K562 (cell line): ENCODE measurements at regions not wholly inside any gene's neighbourhood (a gene's known extent, or its start where the extent isn't known, plus 50 kb on each side); places are given as distances from the start of the nearest gene placed in this dataset.

Experiments used
- ATAC-seq: fragments of 200-7000 bp; cut with Tn5 transposase; 3 replicates; pipeline ENCODE4 v1.9.1; 2020; ENCODE audit warnings: moderate library complexity
- BruUV-seq: library from RNA; stranded (reverse); fragments of 400-500 nt; replicated peaks from 2 replicates; lab custom pipeline; 2021; lab: Mats Ljungman, UMichigan
- CTCF ChIA-PET: fragments of 300-600 bp; formaldehyde crosslinking; extraction: SDS; loops from one replicate; lab custom pipeline; 2021; ENCODE audit warnings: low intra/inter-chr PET ratio; lab: Yijun Ruan, JAX
- POLR2A ChIA-PET: fragments of 300-600, 350-650 bp; sonication (Branson Sonifier 250); formaldehyde crosslinking; extraction: SDS; loops from one replicate; lab custom pipeline; 2021; ENCODE audit warnings: antibody characterized with exemption, inconsistent platforms; lab: Yijun Ruan, JAX
- DNase-seq, 4 experiments: peaks; one replicate each; pipeline versions ENCODE4 v3.0.0 to v3.0.0-alpha.2; 2011 to 2018; ENCODE audit warnings: low spot score in 3 of 4, mixed read lengths in 3 of 4; ENCODE audit errors: extremely low read depth in 1 of 4
- FAIRE-seq: peaks from 2 replicates; lab custom pipeline; 2011; peaks lifted over from hg19 to GRCh38; lab: Jason Lieb, UNC
- H2AFZ ChIP-seq: 2 replicates; pipeline ENCODE4 v1.6.0; 2011; ENCODE audit warnings: low read depth, low read length, control low read depth, inconsistent platforms
- H3K27ac ChIP-seq: fragments of 200-600 bp; 3 replicates; pipeline ENCODE4 v1.8.0; 2011; ENCODE audit warnings: low read depth, mild to moderate bottlenecking, control low read depth, inconsistent platforms, low read length, moderate library complexity, mixed read lengths; ENCODE audit errors: extremely low read depth
- H3K27me3 ChIP-seq, 2 experiments: fragments of 300-600 bp in 1 of 2; 2 replicates in 1 of 2; 3 replicates in 1 of 2; pipeline versions ENCODE4 v1.6.0 to v1.8.0; 2011; ENCODE audit warnings: inconsistent platforms in 2 of 2, low read length in 2 of 2, mild to moderate bottlenecking in 1 of 2, mixed read lengths in 1 of 2, moderate library complexity in 1 of 2; ENCODE audit not compliant: control insufficient read depth in 2 of 2, insufficient read depth in 2 of 2
- H3K36me3 ChIP-seq: fragments of 300-600 bp; 3 replicates; pipeline ENCODE4 v1.8.0; 2011; ENCODE audit warnings: mild to moderate bottlenecking, low read length, inconsistent platforms; ENCODE audit not compliant: control insufficient read depth, insufficient read depth
- H3K4me1 ChIP-seq, 2 experiments: fragments of 200-600 bp in 1 of 2; replicated peaks in 1 of 2; 2 replicates in 1 of 2; 3 replicates in 1 of 2; pipeline versions ENCODE4 v1.5.1 to v1.8.0; 2011; ENCODE audit warnings: inconsistent platforms in 2 of 2, low read length in 2 of 2, mild to moderate bottlenecking in 1 of 2, mixed read lengths in 1 of 2, moderate library complexity in 1 of 2; ENCODE audit not compliant: control insufficient read depth in 2 of 2, insufficient read depth in 2 of 2
- H3K4me2 ChIP-seq: 2 replicates; pipeline ENCODE4 v1.6.1; 2011; ENCODE audit warnings: low read length, control low read depth, inconsistent platforms, mixed read lengths; ENCODE audit not compliant: insufficient read depth
- H3K4me3 ChIP-seq: fragments of 200-600 bp; sonication (generic), shearing (Covaris generic); 2 replicates; pipeline ENCODE4 v1.5.1; 2016; ENCODE audit warnings: control low read depth, inconsistent platforms
- H3K79me2 ChIP-seq: fragments of 200-600 bp; 3 replicates; pipeline ENCODE4 v1.8.0; 2011; ENCODE audit warnings: low read length, inconsistent platforms; ENCODE audit not compliant: control insufficient read depth, insufficient read depth
- H3K9ac ChIP-seq, 2 experiments: 2 replicates each; pipeline versions ENCODE4 v1.6.0 to v1.6.1; 2011; ENCODE audit warnings: low read depth in 2 of 2, low read length in 2 of 2, control low read depth in 1 of 2, inconsistent platforms in 1 of 2, mild to moderate bottlenecking in 1 of 2, mixed read lengths in 1 of 2; ENCODE audit not compliant: insufficient read depth in 1 of 2
- H3K9me1 ChIP-seq: one replicate; pipeline ENCODE4 v1.6.0; 2011; ENCODE audit warnings: inconsistent platforms, mild to moderate bottlenecking, low read length, moderate library complexity; ENCODE audit not compliant: control insufficient read depth, insufficient read depth
- H3K9me3 ChIP-seq: replicated peaks from 2 replicates; pipeline ENCODE4 v1.5.1; 2011; ENCODE audit warnings: low read depth, low read length, inconsistent platforms; ENCODE audit not compliant: control insufficient read depth, insufficient read depth
- H4K20me1 ChIP-seq: replicated peaks from 2 replicates; pipeline ENCODE4 v1.6.1; 2011; ENCODE audit warnings: low read length, inconsistent platforms, mixed read lengths; ENCODE audit not compliant: control insufficient read depth, insufficient read depth
- HINFP ChIP-seq: fragments of 450-650 bp; conservative IDR thresholded peaks from 2 replicates; pipeline ENCODE4 v1.6.1; 2016; ENCODE audit warnings: missing genetic modification characterization, low read depth, mild to moderate bottlenecking, control low read depth, missing compliant biosample characterization
- MXD1 ChIP-seq: fragments of 250-450 bp; sonication (Bioruptor Pico); IDR thresholded peaks from 2 replicates; pipeline ENCODE4 v1.8.0; 2021; ENCODE audit warnings: borderline replicate concordance, mild to moderate bottlenecking, moderate library complexity; ENCODE audit not compliant: poor library complexity, severe bottlenecking
- PHB ChIP-seq: fragments of 250-450 bp; sonication (Bioruptor Pico); IDR thresholded peaks from 2 replicates; pipeline ENCODE4 v1.5.0; 2021
- SP1 ChIP-seq: sonication (generic); formaldehyde crosslinking; IDR thresholded peaks from 2 replicates; pipeline ENCODE4 v1.8.1; 2022; ENCODE audit warnings: mild to moderate bottlenecking, missing genetic modification reagents
- ZBTB7A ChIP-seq: IDR thresholded peaks from 2 replicates; pipeline ENCODE4 v1.6.1; 2011; ENCODE audit warnings: low read depth, mild to moderate bottlenecking, low read length, moderate library complexity, borderline replicate concordance; ENCODE audit not compliant: control insufficient read depth
- ZNF444 ChIP-seq: fragments of 250-450 bp; sonication (Bioruptor Pico); IDR thresholded peaks from 2 replicates; pipeline ENCODE4 v1.4.0; 2020; ENCODE audit warnings: mild to moderate bottlenecking, moderate library complexity
- WGBS: fragments of 100-300 bp; shearing (Covaris generic); methylation state at CpG from one replicate; pipeline ENCODE4 v1.1.6; 2016; ENCODE audit warnings: low coverage, mixed read lengths; ENCODE audit not compliant: insufficient coverage; ENCODE audit errors: missing lambda C conversion rate; 5-methylcytosine and 5-hydroxymethylcytosine counted together
- in situ Hi-C: fragments of 300-500 bp; cut with MboI; formaldehyde crosslinking; loops from 4 replicates; pipeline ENCODE4 v1.15.0; 2018; ENCODE audit warnings: inconsistent platforms, mixed read lengths
- intact Hi-C: fragments of 100-400 bp; cut with micrococcal nuclease; formaldehyde crosslinking; loops from 2 replicates; pipeline ENCODE4 v1.14.2; 2022
- TF ChIP-seq, protein P1 (sequence below): IDR thresholded peaks from 2 replicates; pipeline ENCODE4 v1.6.1; 2012; ENCODE audit warnings: low read depth, low read length, improper control_type of control experiment, borderline replicate concordance
- TF ChIP-seq, protein P2 (sequence below): fragments of 450-650 bp; IDR thresholded peaks from 2 replicates; pipeline ENCODE4 v1.6.1; 2016; ENCODE audit warnings: borderline replicate concordance
- TF ChIP-seq, protein P3 (sequence below): sonication (generic); formaldehyde crosslinking; IDR thresholded peaks from 2 replicates; pipeline ENCODE4 v1.8.0; 2022; ENCODE audit warnings: missing genetic modification reagents, mild to moderate bottlenecking, borderline replicate concordance

GRCh38 chr20:40189621-40190020, 499.4 kb downstream of the MAFB start:
- no TSS peak for BruUV-seq
- Histone ChIP-seq H3K4me1 (no peaks in the 10 kb centered on the region), H3K4me3 (no peak overlapping the region), H3K9me3 (no peaks in the 10 kb centered on the region), H3K9ac (no peak overlapping the region), H3K36me3 (no peaks in the 10 kb centered on the region), H4K20me1 (no peaks in the 10 kb centered on the region), H3K27ac (no peak overlapping the region), H3K27me3 (no peaks in the 10 kb centered on the region), H3K4me2 (no peak overlapping the region), H3K79me2 (no peaks in the 10 kb centered on the region), H2AFZ (no peak overlapping the region), H3K9me1 (no peaks in the 10 kb centered on the region)
- FAIRE-seq: no peak
- TF ChIP-seq, protein P1, sequence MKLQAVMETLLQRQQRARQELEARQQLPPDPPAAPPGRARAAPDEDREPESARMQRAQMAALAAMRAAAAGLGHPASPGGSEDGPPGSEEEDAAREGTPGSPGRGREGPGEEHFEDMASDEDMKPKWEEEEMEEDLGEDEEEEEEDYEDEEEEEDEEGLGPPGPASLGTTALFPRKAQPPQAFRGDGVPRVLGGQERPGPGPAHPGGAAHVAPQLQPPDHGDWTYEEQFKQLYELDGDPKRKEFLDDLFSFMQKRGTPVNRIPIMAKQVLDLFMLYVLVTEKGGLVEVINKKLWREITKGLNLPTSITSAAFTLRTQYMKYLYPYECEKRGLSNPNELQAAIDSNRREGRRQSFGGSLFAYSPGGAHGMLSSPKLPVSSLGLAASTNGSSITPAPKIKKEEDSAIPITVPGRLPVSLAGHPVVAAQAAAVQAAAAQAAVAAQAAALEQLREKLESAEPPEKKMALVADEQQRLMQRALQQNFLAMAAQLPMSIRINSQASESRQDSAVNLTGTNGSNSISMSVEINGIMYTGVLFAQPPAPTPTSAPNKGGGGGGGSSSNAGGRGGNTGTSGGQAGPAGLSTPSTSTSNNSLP: no peak
- no peak for TF ChIP-seq ZNF444
- ChIA-PET POLR2A (no interaction called here), CTCF (no interaction called here)
- in situ Hi-C loops (no loop called here), intact Hi-C loops (no loop called here)
- WGBS: 0% methylated on average over 2 of the region's 2 CpGs
- no peak for DNase-seq
- no peak for ATAC-seq

DNA sequence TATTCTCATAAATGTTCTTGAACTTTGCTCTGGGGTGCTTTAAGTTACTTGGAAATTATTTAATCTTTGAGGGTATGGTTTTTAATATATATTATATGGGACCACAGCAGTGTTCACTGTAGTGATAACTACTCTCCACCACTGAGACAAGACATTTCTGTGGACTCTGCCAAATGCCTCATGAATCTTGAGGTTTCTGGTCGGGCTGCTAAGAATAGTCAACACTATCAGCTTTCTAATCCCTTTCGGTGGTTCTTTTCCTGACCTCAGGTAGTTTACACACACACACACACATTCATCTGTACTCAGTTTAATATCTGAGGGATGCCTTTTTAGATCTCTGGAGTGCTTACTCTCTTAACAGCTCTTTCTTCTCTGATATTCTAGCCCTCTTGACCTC, 500.7 kb downstream of the MAFB start:
- ATAC-seq (no peak), FAIRE-seq (no peak), DNase-seq (no peak)
- H2AFZ ChIP-seq: no peak overlapping the region
- H3K27ac ChIP-seq: no peak overlapping the region
- H3K79me2 ChIP-seq: no peaks in the 10 kb centered on the region
- H4K20me1 ChIP-seq: no peaks in the 10 kb centered on the region
- H3K4me1 ChIP-seq: no peaks in the 10 kb centered on the region
- no peaks in the 10 kb centered on the region for H3K27me3 ChIP-seq
- 0% methylated on average over 2 of the region's 2 CpGs for WGBS
- no TSS peak for BruUV-seq
- POLR2A ChIA-PET: no interaction called here
- no peak overlapping the region for H3K4me2 ChIP-seq
- intact Hi-C loops: no loop called here
- no peak overlapping the region for H3K9ac ChIP-seq
- no peaks in the 10 kb centered on the region for H3K36me3 ChIP-seq
- H3K9me3 ChIP-seq: no peaks in the 10 kb centered on the region
- H3K4me3 ChIP-seq: no peak overlapping the region
- no peaks in the 10 kb centered on the region for H3K9me1 ChIP-seq
- CTCF ChIA-PET: no interaction called here
- in situ Hi-C loops: no loop called here
- TF ChIP-seq PHB (CRISPR knock-in tag): no peak
- TF ChIP-seq MXD1 (CRISPR knock-in tag): no peak
- TF ChIP-seq ZBTB7A: no peak
- no peak for TF ChIP-seq HINFP (tag)
- TF ChIP-seq SP1: no peak
- TF ChIP-seq, protein P2, sequence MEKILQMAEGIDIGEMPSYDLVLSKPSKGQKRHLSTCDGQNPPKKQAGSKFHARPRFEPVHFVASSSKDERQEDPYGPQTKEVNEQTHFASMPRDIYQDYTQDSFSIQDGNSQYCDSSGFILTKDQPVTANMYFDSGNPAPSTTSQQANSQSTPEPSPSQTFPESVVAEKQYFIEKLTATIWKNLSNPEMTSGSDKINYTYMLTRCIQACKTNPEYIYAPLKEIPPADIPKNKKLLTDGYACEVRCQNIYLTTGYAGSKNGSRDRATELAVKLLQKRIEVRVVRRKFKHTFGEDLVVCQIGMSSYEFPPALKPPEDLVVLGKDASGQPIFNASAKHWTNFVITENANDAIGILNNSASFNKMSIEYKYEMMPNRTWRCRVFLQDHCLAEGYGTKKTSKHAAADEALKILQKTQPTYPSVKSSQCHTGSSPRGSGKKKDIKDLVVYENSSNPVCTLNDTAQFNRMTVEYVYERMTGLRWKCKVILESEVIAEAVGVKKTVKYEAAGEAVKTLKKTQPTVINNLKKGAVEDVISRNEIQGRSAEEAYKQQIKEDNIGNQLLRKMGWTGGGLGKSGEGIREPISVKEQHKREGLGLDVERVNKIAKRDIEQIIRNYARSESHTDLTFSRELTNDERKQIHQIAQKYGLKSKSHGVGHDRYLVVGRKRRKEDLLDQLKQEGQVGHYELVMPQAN: no peak
- TF ChIP-seq, protein P3, sequence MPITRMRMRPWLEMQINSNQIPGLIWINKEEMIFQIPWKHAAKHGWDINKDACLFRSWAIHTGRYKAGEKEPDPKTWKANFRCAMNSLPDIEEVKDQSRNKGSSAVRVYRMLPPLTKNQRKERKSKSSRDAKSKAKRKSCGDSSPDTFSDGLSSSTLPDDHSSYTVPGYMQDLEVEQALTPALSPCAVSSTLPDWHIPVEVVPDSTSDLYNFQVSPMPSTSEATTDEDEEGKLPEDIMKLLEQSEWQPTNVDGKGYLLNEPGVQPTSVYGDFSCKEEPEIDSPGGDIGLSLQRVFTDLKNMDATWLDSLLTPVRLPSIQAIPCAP (CRISPR knock-in tag): no peak
